Tibial artery (tissue), 4 donors: ENCODE measurements at regions not wholly inside any gene's neighbourhood (a gene's known extent, or its start where the extent isn't known, plus 50 kb on each side); places are given as distances from the start of the nearest gene placed in this dataset.

ENCODE experiments used
- DNase-seq, 2 donors: peaks; one replicate each; pipeline ENCODE4 v3.0.0-alpha.2; 2019
- H3K27ac ChIP-seq, 2 donors: fragments of 200-600 bp; sonication (generic) in 1 of 2; 1 replicate in 1 of 2; 2 replicates in 1 of 2; pipeline ENCODE4 v1.5.1; 2018 to 2019; ENCODE audit warnings: mild to moderate bottlenecking in 1 of 2
- H3K27me3 ChIP-seq, 2 donors: fragments of 200-600 bp; sonication (generic) in 1 of 2; one replicate each; pipeline versions ENCODE4 v1.5.1 to v1.6.0; 2016 to 2019
- H3K36me3 ChIP-seq, 3 donors: fragments of 200-600 bp; sonication (generic) in 2 of 3; one replicate each; pipeline ENCODE4 v1.5.1; 2016 to 2019; ENCODE audit warnings: mild to moderate bottlenecking in 2 of 3
- H3K4me1 ChIP-seq, 4 donors: fragments of 200-600 bp; sonication (generic) in 2 of 4; 1 replicate in 3 of 4; 2 replicates in 1 of 4; pipeline ENCODE4 v1.5.1; 2016 to 2019
- H3K4me3 ChIP-seq, 2 donors: fragments of 200-600 bp; sonication (generic) in 1 of 2; 1 replicate in 1 of 2; 2 replicates in 1 of 2; pipeline ENCODE4 v1.5.1; 2018 to 2019; ENCODE audit warnings: mild to moderate bottlenecking in 2 of 2
- H3K9me3 ChIP-seq, 3 donors: fragments of 200-600 bp; sonication (generic) in 1 of 3; one replicate each; pipeline ENCODE4 v1.5.1; 2016 to 2019
- CTCF ChIP-seq, 2 experiments: fragments of 200-600 bp in 1 of 2; fragments of 450-650 bp in 1 of 2; IDR thresholded peaks; one replicate each; pipeline ENCODE4 v1.5.1; 2017 to 2019; ENCODE audit warnings: antibody characterized with exemption in 2 of 2, mild to moderate bottlenecking in 1 of 2, moderate library complexity in 1 of 2
- intact Hi-C: fragments of 100-400 bp; cut with DNase I; formaldehyde crosslinking; loops from one replicate; pipeline ENCODE4 v1.15.0; 2023; ENCODE audit warnings: low total_unique reads

GRCh38 chr16:65318138-65318537 lies 196.3 kb upstream of the CDH11 start:
- no peaks in the 10 kb centered on the region for H3K36me3 ChIP-seq
- peaks cover 0 to 39% (median 13%) of the 10 kb centered on the region in 4 donors for H3K4me1 ChIP-seq
- TF ChIP-seq CTCF (IDR thresholded peaks at IDR 0.05): no peak
- no peaks in the 10 kb centered on the region for H3K9me3 ChIP-seq
- no peak overlapping the region for H3K27ac ChIP-seq
- H3K4me3 ChIP-seq: no peak overlapping the region
- DNase-seq: no peak
- intact Hi-C loops: no loop called here
- H3K27me3 ChIP-seq: no peaks in the 10 kb centered on the region

- H3K36me3 ChIP-seq: no peaks in the 10 kb centered on the region
- no peaks in the 10 kb centered on the region for H3K27me3 ChIP-seq
- no peaks in the 10 kb centered on the region for H3K9me3 ChIP-seq
- peaks cover 0 to 52% (median 23%) of the 10 kb centered on the region in 4 donors for H3K4me1 ChIP-seq
- intact Hi-C loops: no loop called here
- no peak overlapping the region for H3K4me3 ChIP-seq
- no peak for DNase-seq
- TF ChIP-seq CTCF (IDR thresholded peaks at IDR 0.05): no peak
- peak overlapping the region; percentile 40 to 64 for H3K27ac ChIP-seq
Observed at GRCh38 chr16:65316808-65317207, 194.9 kb upstream of the CDH11 start.

- H3K4me1 ChIP-seq: peaks cover 0 to 68% (median 34%) of the 10 kb centered on the region in 4 donors
- H3K27me3 ChIP-seq: no peaks in the 10 kb centered on the region
- TF ChIP-seq CTCF (IDR thresholded peaks at IDR 0.05): no peak
- H3K36me3 ChIP-seq: no peaks in the 10 kb centered on the region
- peak; percentile 78 to 92 for DNase-seq
- H3K4me3 ChIP-seq: no peak overlapping the region
- H3K9me3 ChIP-seq: no peaks in the 10 kb centered on the region
- H3K27ac ChIP-seq: peak overlapping the region; percentile 5 to 64
- intact Hi-C loops: no loop called here
Observed at GRCh38 chr16:65315081-65315780, 193.4 kb upstream of the CDH11 start.

- Histone ChIP-seq H3K36me3 (no peaks in the 10 kb centered on the region), H3K27ac (peak overlapping the region; percentile 5 to 64), H3K27me3 (no peaks in the 10 kb centered on the region), H3K4me1 (peaks cover 0 to 74% (median 34%) of the 10 kb centered on the region in 4 donors), H3K4me3 (no peak overlapping the region), H3K9me3 (no peaks in the 10 kb centered on the region)
- intact Hi-C loops: no loop called here
- no peak for DNase-seq
- TF ChIP-seq CTCF (IDR thresholded peaks at IDR 0.05): no peak
Observed at GRCh38 chr16:65314627-65315008, 192.8 kb upstream of the CDH11 start.

GRCh38 chr16:65313936-65314626 lies 192.2 kb upstream of the CDH11 start:
- Histone ChIP-seq H3K36me3 (no peaks in the 10 kb centered on the region), H3K27ac (peak overlapping the region; percentile 5 to 64), H3K27me3 (no peaks in the 10 kb centered on the region), H3K4me3 (no peak overlapping the region), H3K9me3 (no peaks in the 10 kb centered on the region), H3K4me1 (peaks cover 0 to 79% (median 34%) of the 10 kb centered on the region in 4 donors)
- DNase-seq: no peak
- intact Hi-C loops: no loop called here
- no peak for TF ChIP-seq CTCF (IDR thresholded peaks at IDR 0.05)
